Neural progenitor cell (in vitro differentiated cells): ENCODE measurements at regions not wholly inside any gene's neighbourhood (a gene's known extent, or its start where the extent isn't known, plus 50 kb on each side); places are given as distances from the start of the nearest gene placed in this dataset.

Experiments used
- CTCF ChIP-seq: fragments of 200-600 bp; sonication (generic); IDR thresholded peaks from 2 replicates; pipeline ENCODE4 v1.5.1; 2017; ENCODE audit warnings: antibody characterized with exemption, mild to moderate bottlenecking
- EZH2 ChIP-seq: fragments of 200-600 bp; sonication (generic); IDR thresholded peaks from 2 replicates; pipeline ENCODE4 v1.6.1; 2017; ENCODE audit warnings: antibody characterized with exemption, mild to moderate bottlenecking, moderate library complexity
- EZH2phosphoT487 ChIP-seq: fragments of 200-600 bp; sonication (generic); IDR thresholded peaks from 2 replicates; pipeline ENCODE4 v1.6.1; 2017; ENCODE audit warnings: antibody characterized with exemption

- TF ChIP-seq CTCF (no peak), EZH2 (no peak), EZH2phosphoT487 (no peak)
Measured at GRCh38 chrX:38870361-38870895, 69.2 kb downstream of the MID1IP1 start.
